Panc1 (cell line): ENCODE measurements at regions not wholly inside any gene's neighbourhood (a gene's known extent, or its start where the extent isn't known, plus 50 kb on each side); places are given as distances from the start of the nearest gene placed in this dataset.

Experiments used
- ATAC-seq: fragments of 200-7000 bp; cut with Tn5 transposase; 2 replicates; pipeline ENCODE4 v1.9.1; 2020; ENCODE audit warnings: mild to moderate bottlenecking, moderate library complexity
- BruUV-seq: library from RNA; stranded (reverse); fragments of 400-500 nt; replicated peaks from 2 replicates; lab custom pipeline; 2021; lab: Mats Ljungman, UMichigan
- CTCF ChIA-PET: fragments of 300-600 bp; sonication (Branson Sonifier 250); formaldehyde crosslinking; loops from one replicate; lab custom pipeline; 2022; ENCODE audit warnings: antibody characterized with exemption; lab: Charles Lee
- POLR2A ChIA-PET: fragments of 300-600 bp; sonication (Branson Sonifier 250); formaldehyde crosslinking; loops from one replicate; lab custom pipeline; 2022; ENCODE audit warnings: antibody characterized with exemption; lab: Charles Lee
- DNase-seq: peaks from one replicate; pipeline ENCODE4 v3.0.0-alpha.2; 2010; ENCODE audit warnings: low read depth, low spot score
- H3K27ac ChIP-seq: 2 replicates; pipeline ENCODE4 v1.5.1; 2011; ENCODE audit warnings: mild to moderate bottlenecking, low read length, inconsistent platforms
- H3K27me3 ChIP-seq: fragments of 200-500 bp; sonication (Bioruptor generic); 2 replicates; pipeline ENCODE4 v1.6.0; 2014; ENCODE audit warnings: low read length, inconsistent platforms; ENCODE audit not compliant: control insufficient read depth, insufficient read depth
- H3K36me3 ChIP-seq: fragments of 200-500 bp; sonication (Bioruptor generic); 2 replicates; pipeline ENCODE4 v1.5.1; 2014; ENCODE audit warnings: inconsistent platforms, mild to moderate bottlenecking, low read length, moderate library complexity; ENCODE audit not compliant: control insufficient read depth, insufficient read depth
- H3K4me1 ChIP-seq: 2 replicates; pipeline ENCODE4 v1.5.1; 2011; ENCODE audit warnings: inconsistent platforms, mild to moderate bottlenecking, low read length, moderate library complexity; ENCODE audit not compliant: control insufficient read depth, insufficient read depth
- H3K4me3 ChIP-seq, 2 experiments: 2 replicates each; pipeline ENCODE4 v1.5.1; 2011 to 2012; ENCODE audit warnings: low read depth in 2 of 2, low read length in 2 of 2, mild to moderate bottlenecking in 2 of 2, inconsistent platforms in 1 of 2, moderate library complexity in 1 of 2
- H3K9me3 ChIP-seq: fragments of 200-500 bp; sonication (Bioruptor generic); 2 replicates; pipeline ENCODE4 v1.5.1; 2014; ENCODE audit warnings: low read depth, mild to moderate bottlenecking, inconsistent platforms, low read length, moderate library complexity; ENCODE audit not compliant: control insufficient read depth, insufficient read depth
- POLR2AphosphoS5 ChIP-seq: IDR thresholded peaks from 2 replicates; pipeline ENCODE4 v1.6.1; 2012; ENCODE audit warnings: mild to moderate bottlenecking, low read depth, low read length, moderate library complexity
- SIN3A ChIP-seq: IDR thresholded peaks from 2 replicates; pipeline ENCODE4 v1.6.1; 2012; ENCODE audit warnings: low read depth, mild to moderate bottlenecking, low read length, moderate library complexity, borderline replicate concordance; ENCODE audit not compliant: insufficient read depth
- TCF7L2 ChIP-seq: IDR thresholded peaks from 2 replicates; pipeline ENCODE4 v1.6.1; 2011; ENCODE audit warnings: mild to moderate bottlenecking, low read depth, low read length, inconsistent platforms
- in situ Hi-C: cut with HindIII; loops from 2 replicates; pipeline ENCODE4 v1.10.0; 2016; ENCODE audit warnings: low sequenced_read_pairs, low pct_unique_long_range_greater_than_20kb
- intact Hi-C: fragments of 100-400 bp; cut with micrococcal nuclease; formaldehyde crosslinking; loops from one replicate; pipeline ENCODE4 v1.10.0; 2022; ENCODE audit not compliant: unreplicated experiment
- TF ChIP-seq, protein P1 (sequence below), 2 experiments: IDR thresholded peaks; 2 replicates each; pipeline ENCODE4 v1.6.1; 2011 to 2012; ENCODE audit warnings: low read depth in 2 of 2, control low read depth in 1 of 2, low read length in 1 of 2, mild to moderate bottlenecking in 1 of 2, moderate library complexity in 1 of 2; ENCODE audit not compliant: insufficient read depth in 1 of 2
- TF ChIP-seq, protein P2 (sequence below): fragments of 450-650 bp; IDR thresholded peaks from 2 replicates; pipeline ENCODE4 v1.5.1; 2017; ENCODE audit warnings: mild to moderate bottlenecking

DNA sequence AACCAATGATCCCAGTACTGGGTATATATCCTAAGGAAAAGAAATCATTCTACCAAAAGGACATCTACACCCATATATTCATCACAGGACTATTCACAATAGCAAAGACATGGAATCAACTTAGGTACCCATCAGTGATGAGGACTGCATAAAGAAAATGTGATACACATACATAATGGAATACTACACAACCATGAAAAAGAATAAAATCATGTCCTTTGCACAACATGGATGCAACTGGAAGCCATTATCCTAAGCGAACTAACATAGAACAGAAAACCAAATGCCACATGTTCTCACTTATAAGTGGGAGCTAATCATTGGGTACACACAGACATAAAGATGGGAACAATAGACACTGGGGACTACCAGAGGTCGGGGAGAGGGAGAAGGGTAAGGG is 86.0 kb upstream of the LGR5 start:
- BruUV-seq, result no TSS peak
- DNase-seq (no peak), ATAC-seq (no peak)
- ChIA-PET CTCF (no interaction called here), POLR2A (no interaction called here)
- Histone ChIP-seq H3K4me1 (no peaks in the 10 kb centered on the region), H3K9me3 (no peaks in the 10 kb centered on the region), H3K4me3 (no peak overlapping the region), H3K36me3 (no peaks in the 10 kb centered on the region), H3K27ac (no peak overlapping the region), H3K27me3 (no peaks in the 10 kb centered on the region)
- intact Hi-C loops, result no loop called here
- in situ Hi-C loops, result no loop called here
- no peak for TF ChIP-seq TCF7L2

- CTCF ChIA-PET, result no interaction called here
- ATAC-seq (no peak), DNase-seq (no peak)
- H3K36me3 ChIP-seq, result no peaks in the 10 kb centered on the region
- POLR2A ChIA-PET, result interaction anchor here (0.7 kb wide), 1 partner anchor 12 kb away, joined by 9 read pairs; no protein-coding TSS in a partner anchor
- H3K27me3 ChIP-seq, result no peaks in the 10 kb centered on the region
- TF ChIP-seq POLR2AphosphoS5, result no peak
- H3K4me3 ChIP-seq, result no peak overlapping the region
- BruUV-seq, result no TSS peak
- no peaks in the 10 kb centered on the region for H3K4me1 ChIP-seq
- no peak overlapping the region for H3K27ac ChIP-seq
- in situ Hi-C loops, result no loop called here
- H3K9me3 ChIP-seq, result no peaks in the 10 kb centered on the region
- intact Hi-C loops, result no loop called here
These were observed 89.6 kb upstream of the LGR5 start for GRCh38 chr12:71349950-71350349.

GRCh38 chr12:71338933-71339332 is 100.7 kb upstream of the LGR5 start:
- in situ Hi-C loops, result no loop called here
- no peak for DNase-seq
- ChIA-PET POLR2A (no interaction called here), CTCF (no interaction called here)
- H3K27ac ChIP-seq, result no peak overlapping the region
- H3K4me1 ChIP-seq, result no peaks in the 10 kb centered on the region
- TF ChIP-seq, protein P1, sequence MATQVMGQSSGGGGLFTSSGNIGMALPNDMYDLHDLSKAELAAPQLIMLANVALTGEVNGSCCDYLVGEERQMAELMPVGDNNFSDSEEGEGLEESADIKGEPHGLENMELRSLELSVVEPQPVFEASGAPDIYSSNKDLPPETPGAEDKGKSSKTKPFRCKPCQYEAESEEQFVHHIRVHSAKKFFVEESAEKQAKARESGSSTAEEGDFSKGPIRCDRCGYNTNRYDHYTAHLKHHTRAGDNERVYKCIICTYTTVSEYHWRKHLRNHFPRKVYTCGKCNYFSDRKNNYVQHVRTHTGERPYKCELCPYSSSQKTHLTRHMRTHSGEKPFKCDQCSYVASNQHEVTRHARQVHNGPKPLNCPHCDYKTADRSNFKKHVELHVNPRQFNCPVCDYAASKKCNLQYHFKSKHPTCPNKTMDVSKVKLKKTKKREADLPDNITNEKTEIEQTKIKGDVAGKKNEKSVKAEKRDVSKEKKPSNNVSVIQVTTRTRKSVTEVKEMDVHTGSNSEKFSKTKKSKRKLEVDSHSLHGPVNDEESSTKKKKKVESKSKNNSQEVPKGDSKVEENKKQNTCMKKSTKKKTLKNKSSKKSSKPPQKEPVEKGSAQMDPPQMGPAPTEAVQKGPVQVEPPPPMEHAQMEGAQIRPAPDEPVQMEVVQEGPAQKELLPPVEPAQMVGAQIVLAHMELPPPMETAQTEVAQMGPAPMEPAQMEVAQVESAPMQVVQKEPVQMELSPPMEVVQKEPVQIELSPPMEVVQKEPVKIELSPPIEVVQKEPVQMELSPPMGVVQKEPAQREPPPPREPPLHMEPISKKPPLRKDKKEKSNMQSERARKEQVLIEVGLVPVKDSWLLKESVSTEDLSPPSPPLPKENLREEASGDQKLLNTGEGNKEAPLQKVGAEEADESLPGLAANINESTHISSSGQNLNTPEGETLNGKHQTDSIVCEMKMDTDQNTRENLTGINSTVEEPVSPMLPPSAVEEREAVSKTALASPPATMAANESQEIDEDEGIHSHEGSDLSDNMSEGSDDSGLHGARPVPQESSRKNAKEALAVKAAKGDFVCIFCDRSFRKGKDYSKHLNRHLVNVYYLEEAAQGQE (IDR thresholded peaks at IDR 0.05; ENCODE audit: insufficient read depth in 1 of 2, low read depth in 2 of 2, low read length in 1 of 2), result no peak
- TF ChIP-seq SIN3A (no peak), POLR2AphosphoS5 (no peak), TCF7L2 (no peak)
- TF ChIP-seq, protein P2, sequence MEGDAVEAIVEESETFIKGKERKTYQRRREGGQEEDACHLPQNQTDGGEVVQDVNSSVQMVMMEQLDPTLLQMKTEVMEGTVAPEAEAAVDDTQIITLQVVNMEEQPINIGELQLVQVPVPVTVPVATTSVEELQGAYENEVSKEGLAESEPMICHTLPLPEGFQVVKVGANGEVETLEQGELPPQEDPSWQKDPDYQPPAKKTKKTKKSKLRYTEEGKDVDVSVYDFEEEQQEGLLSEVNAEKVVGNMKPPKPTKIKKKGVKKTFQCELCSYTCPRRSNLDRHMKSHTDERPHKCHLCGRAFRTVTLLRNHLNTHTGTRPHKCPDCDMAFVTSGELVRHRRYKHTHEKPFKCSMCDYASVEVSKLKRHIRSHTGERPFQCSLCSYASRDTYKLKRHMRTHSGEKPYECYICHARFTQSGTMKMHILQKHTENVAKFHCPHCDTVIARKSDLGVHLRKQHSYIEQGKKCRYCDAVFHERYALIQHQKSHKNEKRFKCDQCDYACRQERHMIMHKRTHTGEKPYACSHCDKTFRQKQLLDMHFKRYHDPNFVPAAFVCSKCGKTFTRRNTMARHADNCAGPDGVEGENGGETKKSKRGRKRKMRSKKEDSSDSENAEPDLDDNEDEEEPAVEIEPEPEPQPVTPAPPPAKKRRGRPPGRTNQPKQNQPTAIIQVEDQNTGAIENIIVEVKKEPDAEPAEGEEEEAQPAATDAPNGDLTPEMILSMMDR, result no peak
- no peaks in the 10 kb centered on the region for H3K27me3 ChIP-seq
- H3K4me3 ChIP-seq, result no peak overlapping the region
- BruUV-seq, result no TSS peak
- ATAC-seq, result no peak
- no peaks in the 10 kb centered on the region for H3K9me3 ChIP-seq
- no peaks in the 10 kb centered on the region for H3K36me3 ChIP-seq
- intact Hi-C loops, result no loop called here
